Activated T-cell treated with anti-CD3 and anti-CD28 coated beads for 4 hours (primary cell): ENCODE measurements at regions not wholly inside any gene's neighbourhood (a gene's known extent, or its start where the extent isn't known, plus 50 kb on each side); places are given as distances from the start of the nearest gene placed in this dataset.

ENCODE experiments used
- DNase-seq: peaks from one replicate; pipeline ENCODE4 v3.0.0-alpha.2; 2020

DNA sequence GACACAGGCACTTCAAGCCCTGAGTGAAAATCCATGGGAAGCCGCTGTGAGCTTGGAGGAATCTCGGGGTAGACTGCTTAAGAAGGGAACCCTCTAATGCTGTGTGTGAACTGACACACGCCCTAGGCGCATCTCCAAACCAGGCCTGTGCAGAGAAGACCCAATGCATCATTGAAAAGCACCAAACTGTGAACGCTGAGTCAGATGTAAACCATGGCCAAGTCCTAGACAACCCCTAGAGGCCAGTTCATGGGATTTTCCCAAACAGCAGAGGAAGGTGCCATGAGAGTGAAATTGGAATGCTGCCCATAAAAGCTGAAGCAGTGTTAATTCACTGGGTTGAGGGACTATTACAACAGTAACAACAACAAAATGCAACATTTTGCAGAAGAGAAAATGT lies 296.5 kb downstream of the SMOC2 start:
- DNase-seq, result no peak

DNA sequence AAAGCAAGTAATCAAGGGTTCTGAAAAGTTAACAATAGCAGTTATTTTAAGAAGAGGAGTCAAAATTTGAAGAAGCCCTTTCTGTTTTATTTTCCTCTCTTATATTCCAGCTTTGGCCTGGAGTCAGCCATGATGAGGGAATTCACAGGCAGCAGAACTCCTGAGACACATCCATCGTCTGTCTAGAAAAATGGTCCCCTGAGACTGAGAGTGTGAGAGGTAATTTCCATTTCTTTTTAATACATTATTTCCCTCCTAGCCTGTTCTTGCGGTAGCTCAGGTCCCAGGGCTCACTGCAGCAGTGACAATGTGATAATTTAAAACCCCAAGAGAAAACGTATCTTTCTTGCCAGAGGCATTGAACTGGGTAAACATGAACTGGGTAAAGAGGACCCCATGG lies 296.0 kb downstream of the SMOC2 start:
- no peak for DNase-seq

DNA sequence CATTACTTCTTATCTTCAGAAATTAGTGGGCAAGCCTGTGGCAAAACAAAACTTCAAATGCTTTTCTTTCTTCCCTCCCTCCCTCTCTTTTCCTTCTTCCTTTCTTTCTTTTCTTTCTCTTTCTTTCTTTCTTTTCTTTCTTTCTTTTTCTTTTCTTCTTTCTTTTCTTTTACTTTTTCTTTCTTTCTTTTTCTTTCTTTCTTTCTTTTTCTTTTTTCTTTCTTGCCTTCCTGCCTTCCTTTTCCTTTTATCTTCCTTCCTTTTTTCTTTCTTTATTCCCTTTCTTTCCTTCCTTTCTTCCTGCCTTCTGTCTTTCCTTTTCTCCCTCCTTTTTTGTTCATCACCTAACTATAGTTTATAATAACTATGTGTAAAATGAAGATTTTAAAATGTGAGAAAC lies 295.1 kb downstream of the SMOC2 start:
- no peak for DNase-seq

DNA sequence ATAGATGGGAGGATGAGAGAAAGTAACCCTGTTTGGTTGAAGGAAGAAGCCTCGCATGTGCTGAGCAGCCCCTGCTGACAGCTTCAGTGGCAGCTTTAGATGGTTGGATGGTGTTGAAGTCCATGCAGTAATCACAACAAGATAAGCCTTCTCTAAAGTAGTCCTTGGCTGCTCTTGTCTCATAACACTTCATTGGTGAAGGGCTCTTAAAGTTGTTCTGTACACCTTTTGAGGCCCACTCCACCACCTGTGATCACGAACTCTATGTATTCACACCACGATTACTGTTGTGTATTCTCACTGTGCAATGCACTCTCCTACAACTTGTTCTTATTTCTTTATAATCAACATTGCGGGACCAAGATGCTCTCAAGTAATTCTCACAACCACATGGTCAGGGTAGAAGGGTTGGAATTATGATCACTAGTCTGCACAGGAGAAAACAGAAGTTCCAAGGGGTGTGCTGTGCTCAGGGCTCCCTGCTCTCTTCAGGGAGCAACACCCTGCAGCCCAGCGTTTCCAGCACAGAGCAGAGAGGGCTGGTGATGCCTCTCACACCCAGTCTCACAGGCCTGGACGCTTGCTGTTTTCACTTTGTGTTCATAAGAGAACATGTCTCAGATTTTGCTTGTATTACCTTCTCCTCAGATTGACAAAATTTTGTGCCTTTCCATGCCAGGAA lies 294.4 kb downstream of the SMOC2 start:
- no peak for DNase-seq

DNA sequence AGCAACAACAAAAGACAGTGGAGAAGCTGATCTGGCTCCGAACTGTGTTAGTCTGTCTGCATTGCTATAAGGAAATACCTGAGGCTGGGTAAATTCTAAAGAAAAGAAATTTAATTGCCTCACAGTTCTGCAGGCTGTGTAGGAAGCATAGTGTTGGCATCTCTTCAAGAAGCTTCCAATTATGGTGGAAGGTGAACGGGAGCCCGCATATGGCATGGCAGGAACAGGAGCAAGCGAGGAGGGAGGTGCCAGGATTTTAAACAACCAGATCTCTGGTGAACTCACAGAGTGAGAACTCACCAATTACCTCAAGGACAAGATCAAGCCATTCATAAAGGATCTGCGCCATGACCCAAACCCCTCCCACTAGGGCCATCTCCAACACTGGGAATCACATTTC lies 293.5 kb downstream of the SMOC2 start:
- no peak for DNase-seq

DNA sequence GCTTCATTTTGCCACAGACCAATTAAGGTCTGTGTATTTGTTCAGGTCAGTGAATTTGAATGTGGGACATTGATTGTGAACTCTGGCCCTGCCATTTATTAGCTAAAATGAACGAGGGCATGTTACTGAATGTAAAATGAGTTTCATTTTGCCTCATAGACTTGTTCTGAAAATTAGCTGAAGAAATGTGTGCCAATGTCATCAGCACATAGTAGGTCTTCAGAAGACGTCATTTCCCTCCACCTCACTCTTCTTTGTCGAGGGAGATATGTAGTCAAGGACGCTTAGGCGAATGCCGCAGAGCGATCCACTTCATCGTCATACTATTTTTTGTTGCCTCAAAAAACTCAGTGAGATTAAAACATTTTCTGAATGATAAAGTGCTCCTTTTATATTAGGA lies 291.7 kb downstream of the SMOC2 start:
- DNase-seq, result no peak

DNA sequence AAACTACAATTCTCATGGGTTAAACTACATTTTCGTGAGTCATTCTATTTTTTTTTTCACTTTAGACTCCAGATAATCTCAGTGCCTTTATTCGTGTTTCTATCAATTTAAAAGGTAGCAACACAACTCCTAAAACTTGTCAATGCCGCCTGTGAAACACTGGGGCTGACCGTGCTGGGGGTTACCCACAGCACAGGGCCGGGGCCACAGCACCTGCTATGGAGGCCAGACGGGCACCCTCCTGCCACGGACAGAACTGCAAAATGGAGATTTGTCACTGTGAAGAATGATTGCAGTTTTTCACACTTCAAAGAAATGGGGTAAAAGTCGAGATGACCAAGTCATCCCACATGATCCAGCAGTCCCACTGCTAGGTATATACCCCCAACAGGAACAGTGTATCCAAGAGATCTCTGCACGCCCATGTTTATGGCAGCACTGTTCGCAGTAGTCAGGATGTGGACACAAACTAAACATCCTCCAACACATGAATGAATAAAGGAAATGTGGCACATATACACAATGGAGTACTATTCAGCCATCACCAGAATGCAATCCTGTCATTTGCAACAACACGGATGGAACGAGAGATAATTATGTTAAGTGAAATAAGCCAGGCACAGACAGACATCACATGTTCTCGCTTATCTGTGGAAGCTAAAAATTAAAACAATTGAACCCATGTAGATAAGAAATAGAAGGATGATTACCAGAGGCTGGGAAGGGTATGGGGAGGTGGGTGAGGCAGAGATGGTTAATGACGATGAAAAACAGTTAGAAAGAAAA lies 290.1 kb downstream of the SMOC2 start:
- DNase-seq, result no peak

DNA sequence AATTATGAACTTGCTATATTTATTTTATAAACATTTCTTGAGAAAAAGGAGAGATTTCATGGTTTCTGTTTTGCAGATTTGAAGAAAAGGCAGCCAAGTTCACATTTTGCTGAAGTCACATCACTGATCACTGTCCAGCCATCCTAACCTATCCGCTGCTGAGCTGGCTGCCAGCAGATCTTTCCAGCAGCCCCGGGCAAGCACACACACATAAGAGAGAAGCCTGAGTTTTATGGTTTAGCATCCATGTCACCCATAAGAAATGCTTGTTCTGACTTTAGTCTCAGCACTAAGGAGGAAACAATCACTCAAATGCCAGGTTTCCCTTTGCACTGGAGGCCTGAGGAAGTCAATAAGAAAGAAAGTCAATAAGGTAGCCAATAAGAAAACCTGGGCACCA lies 287.1 kb downstream of the SMOC2 start:
- DNase-seq, result no peak

DNA sequence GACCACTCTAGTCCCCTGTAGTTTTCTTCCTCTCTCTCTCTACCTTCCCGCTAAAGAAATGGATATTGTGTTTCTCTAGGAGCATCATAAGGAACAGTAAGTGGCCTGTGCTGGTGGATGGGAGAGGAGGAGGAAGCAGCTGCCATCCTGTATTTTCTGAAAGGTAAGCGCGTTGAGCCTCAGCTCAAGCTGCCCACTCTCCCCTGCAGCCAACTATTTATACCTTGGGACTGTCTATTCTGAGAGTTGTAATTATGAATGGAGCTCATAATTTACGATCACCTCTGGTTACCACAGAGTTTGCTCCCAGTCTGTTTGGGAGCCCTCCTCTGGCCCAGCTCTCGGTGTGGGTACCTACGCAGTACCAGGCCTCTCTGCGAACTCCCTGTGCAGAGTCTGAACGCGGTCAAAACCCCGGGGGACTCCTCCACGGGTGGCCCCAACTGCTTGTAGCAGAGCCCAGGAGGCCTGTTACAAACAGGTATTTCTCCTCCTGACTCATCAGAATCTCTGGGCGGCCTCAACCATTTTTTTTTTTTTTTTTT lies 285.4 kb downstream of the SMOC2 start:
- DNase-seq, result no peak

DNA sequence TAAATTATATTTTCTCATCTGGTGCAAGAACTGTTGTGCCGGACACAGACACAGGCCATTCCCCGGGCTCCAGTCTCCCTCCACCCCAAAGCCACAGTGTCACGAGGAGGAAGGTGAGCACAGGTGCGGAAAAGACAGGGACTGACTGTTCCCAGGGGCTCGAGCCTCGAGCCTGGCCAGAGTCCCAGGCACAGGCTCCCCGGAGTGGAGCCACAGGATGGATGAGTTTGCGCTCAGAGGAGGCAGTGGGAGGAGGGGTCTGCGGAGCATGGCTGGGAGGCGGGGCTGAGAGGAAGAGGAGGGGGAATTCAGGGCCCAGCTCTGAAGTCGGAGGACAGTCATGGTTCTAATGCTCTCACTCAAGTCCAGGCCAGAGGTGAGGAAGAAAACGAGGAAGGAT lies 284.8 kb downstream of the SMOC2 start:
- no peak for DNase-seq

DNA sequence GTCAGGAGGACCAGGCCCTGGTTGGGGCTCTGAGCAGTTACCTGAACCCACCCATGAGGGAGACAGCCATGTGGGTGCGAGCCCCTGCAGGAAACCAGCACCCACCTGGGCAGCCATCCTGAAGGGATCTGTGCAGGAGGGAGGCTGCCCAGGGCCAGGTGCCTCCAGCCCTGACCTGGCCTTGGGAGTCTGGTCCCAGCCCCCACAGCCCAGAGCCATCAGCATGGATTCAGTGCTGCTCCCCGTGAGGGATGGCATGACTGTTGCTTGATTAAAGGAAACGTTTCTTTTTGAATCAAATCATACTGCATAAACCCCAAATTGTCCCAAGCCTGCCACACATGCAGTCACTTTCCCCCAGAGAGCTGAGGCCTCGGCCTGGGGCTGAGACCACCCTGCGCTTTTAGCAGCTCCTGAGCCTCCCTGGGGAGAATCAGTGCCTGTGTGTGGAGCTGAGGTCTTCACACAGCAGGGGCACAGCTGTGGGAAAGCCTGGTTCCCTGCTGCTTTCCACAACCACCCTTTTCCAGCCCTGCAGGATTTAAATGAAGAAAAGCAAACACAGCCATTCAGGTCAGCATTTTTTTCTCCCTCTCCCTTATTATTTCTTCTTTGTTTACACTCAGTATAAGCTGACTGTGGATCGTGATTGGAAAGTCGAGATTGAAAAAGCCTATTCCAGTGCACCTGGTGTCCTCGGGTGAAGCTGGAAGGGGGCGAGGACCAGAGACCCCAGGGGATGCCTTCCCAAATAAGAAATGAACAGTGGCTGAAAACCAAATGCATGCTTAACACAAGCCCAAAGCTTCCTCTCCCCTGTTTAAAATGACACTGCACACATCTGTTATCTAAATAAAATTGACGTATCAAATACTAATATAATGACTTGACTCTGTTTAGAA lies 283.9 kb downstream of the SMOC2 start:
- DNase-seq, result no peak

DNA sequence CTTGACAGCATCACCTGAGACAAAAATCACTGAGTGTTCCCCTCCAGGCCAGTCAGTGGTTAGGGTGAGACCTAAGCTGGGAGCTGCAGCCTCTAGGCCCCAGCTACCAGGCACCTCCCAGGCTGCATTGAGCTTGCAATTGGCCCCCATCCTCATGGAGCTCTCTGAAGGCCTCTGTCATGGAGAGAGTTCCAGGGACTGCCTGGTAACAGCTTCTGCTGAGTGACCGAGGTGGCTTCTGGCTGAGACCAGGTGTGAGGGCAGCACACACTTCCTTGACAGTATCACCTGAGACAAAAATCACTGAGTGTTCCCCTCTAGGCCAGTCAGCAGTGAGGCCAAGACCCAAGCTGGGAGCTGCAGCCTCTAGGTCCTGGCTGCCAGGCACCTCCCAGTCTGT lies 283.0 kb downstream of the SMOC2 start:
- no peak for DNase-seq

DNA sequence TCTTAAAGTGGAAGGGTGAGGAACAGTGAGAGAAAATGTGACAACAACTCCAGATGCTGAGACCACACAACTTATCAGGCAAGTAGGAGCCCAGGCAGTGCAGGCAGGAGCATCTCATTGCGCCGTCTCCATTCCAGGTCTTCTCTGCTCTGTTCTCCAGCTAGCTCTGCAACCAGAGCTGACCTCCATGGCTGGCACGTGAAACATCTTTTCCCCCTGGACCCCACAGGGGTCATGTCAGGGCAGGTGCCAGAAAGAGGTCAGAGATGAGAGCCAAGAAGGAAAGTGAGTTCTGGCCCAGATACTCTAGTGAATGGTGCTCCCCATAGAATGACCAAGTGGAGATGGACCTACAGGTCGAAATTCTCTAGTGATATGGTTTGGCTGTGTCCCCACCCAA lies 281.4 kb downstream of the SMOC2 start:
- no peak for DNase-seq

DNA sequence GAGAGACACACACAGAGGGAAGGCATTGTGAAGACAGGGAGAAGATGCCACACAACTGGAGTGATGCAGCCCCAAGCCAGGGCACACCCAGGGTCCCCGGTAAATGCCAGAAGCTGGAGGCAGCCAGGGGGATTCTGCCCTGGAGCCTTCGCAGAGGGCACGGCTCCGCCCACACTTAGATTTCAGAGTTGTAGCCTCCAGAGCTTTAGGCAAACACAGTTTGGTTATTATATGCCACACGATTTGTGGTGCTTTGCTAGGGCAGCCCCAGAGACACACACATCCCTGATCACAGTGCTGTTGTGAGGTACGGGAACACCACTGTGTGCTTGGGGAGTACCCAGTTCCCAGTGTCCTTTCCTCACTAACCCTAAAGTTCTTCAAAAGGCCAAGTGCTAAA lies 280.6 kb downstream of the SMOC2 start:
- no peak for DNase-seq

DNA sequence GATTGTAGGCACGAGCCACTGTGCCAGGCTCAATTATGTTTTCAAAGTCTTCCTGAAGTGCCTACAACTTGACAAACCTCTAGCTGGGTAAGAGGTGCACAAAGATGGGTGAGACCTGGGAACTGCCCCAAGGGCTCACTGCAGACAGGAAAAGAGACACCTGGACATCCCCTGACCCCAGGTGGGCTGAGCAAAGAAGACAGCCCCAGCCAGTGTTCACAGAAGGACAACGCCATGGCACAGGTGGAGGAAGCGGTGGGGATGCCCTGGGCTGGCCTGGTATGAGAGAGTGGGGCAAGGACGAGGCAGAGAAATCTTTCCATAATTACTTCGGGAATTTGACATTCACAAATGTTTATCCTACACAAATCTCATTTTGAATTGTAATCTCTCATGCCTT lies 278.9 kb downstream of the SMOC2 start:
- DNase-seq, result no peak

DNA sequence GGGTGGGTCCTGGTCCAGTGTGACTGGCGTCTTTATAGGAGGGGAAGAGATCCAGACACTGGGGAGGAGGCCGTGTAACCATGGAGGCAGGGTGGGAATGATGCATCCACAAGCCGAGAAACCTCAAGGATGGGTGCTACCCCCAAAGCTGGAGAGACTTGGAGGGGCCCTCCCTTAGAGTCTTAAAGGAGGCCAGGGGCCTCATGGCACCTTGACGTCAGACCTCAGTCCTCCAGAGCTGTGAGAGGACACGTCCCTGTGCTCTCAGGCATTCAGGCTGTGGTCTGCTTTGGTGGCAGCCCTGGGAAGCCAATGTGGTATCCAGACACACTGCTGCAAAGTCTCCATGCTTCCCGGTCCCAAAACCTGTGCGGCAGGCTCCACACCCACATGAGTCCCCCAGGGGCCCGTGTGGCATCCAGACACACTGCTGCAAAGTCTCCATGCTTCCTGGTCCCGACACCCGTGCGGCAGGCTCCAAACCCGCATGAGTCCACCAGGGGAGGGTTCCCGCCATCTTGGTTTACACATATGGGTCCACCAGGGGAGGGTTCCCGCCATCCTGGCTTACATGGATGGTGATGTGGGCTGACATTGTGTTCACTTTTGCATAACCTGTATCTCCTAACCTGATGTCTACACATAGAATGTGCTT lies 278.0 kb downstream of the SMOC2 start:
- no peak for DNase-seq
